SK-N-SH treated with all-trans-retinoic acid at 6 μM for 48 hours (cell line): ENCODE measurements at regions not wholly inside any gene's neighbourhood (a gene's known extent, or its start where the extent isn't known, plus 50 kb on each side); places are given as distances from the start of the nearest gene placed in this dataset.

Source experiments
- CREB5 ChIP-seq: fragments of 250-450 bp; sonication (Bioruptor Pico); IDR thresholded peaks from 2 replicates; pipeline ENCODE4 v1.5.1; 2020; ENCODE audit warnings: low read depth, mild to moderate bottlenecking, moderate library complexity
- ZFP30 ChIP-seq: fragments of 450-650 bp; formaldehyde crosslinking; IDR thresholded peaks from 2 replicates; pipeline ENCODE4 v1.5.0; 2022; ENCODE audit warnings: mild to moderate bottlenecking, moderate library complexity
- ZNF565 ChIP-seq: fragments of 450-650 bp; formaldehyde crosslinking; conservative IDR thresholded peaks from 2 replicates; pipeline ENCODE4 v1.5.0; 2020; ENCODE audit warnings: low read depth, mild to moderate bottlenecking, moderate library complexity

GRCh38 chr13:78787190-78787589, 128.2 kb upstream of the OBI1 start:
- TF ChIP-seq ZNF565 (CRISPR knock-in tag) (no peak), ZFP30 (CRISPR knock-in tag) (no peak), CREB5 (CRISPR knock-in tag) (no peak)
